Fibroblast of skin of scalp (primary cell): ENCODE measurements at regions not wholly inside any gene's neighbourhood (a gene's known extent, or its start where the extent isn't known, plus 50 kb on each side); places are given as distances from the start of the nearest gene placed in this dataset.

Experiments
- DNase-seq: peaks from one replicate; pipeline ENCODE4 v3.0.0-alpha.2; 2013

GRCh38 chr4:166366012-166366411 lies 493.0 kb downstream of the TLL1 start:
- no peak for DNase-seq

GRCh38 chr4:166377578-166377977 lies 504.5 kb downstream of the TLL1 start:
- DNase-seq: no peak

GRCh38 chr4:166386491-166387360 lies 513.7 kb downstream of the TLL1 start:
- no peak for DNase-seq

- no peak for DNase-seq
These were observed 518.5 kb downstream of the TLL1 start for GRCh38 chr4:166391501-166391900.

- peak; percentile 19 for DNase-seq
These were observed 526.0 kb downstream of the TLL1 start for GRCh38 chr4:166399021-166399420.

GRCh38 chr4:166400270-166400894 lies 527.3 kb downstream of the TLL1 start:
- no peak for DNase-seq

- DNase-seq: no peak
These were observed 540.3 kb downstream of the TLL1 start for GRCh38 chr4:166413356-166413755.

- DNase-seq: peak; percentile 18
These were observed 541.4 kb downstream of the TLL1 start for GRCh38 chr4:166414431-166414830.

GRCh38 chr4:166415749-166416148 lies 542.7 kb downstream of the TLL1 start:
- no peak for DNase-seq

GRCh38 chr4:166421556-166422156 lies 548.6 kb downstream of the TLL1 start:
- DNase-seq: peak; percentile 90

GRCh38 chr4:166422475-166422874 lies 549.4 kb downstream of the TLL1 start:
- peak; percentile 90 for DNase-seq

GRCh38 chr4:166426300-166426863 lies 553.3 kb downstream of the TLL1 start:
- no peak for DNase-seq

GRCh38 chr4:166432125-166432524 lies 559.1 kb downstream of the TLL1 start:
- no peak for DNase-seq

- DNase-seq: peak; percentile 21
These were observed 559.8 kb downstream of the TLL1 start for GRCh38 chr4:166432842-166433241.

- DNase-seq: peak; percentile 92
These were observed 562.4 kb downstream of the TLL1 start for GRCh38 chr4:166435449-166435848.

GRCh38 chr4:166458756-166459155 lies 585.7 kb downstream of the TLL1 start:
- peak; percentile 42 for DNase-seq

- no peak for DNase-seq
These were observed 586.6 kb downstream of the TLL1 start for GRCh38 chr4:166459621-166460020.

- peak; percentile 39 for DNase-seq
These were observed 587.9 kb downstream of the TLL1 start for GRCh38 chr4:166460769-166461550.

- DNase-seq: no peak
These were observed 608.0 kb downstream of the TLL1 start for GRCh38 chr4:166481055-166481454.

GRCh38 chr4:166481739-166482138 lies 608.7 kb downstream of the TLL1 start:
- no peak for DNase-seq

GRCh38 chr4:166482758-166483157 lies 609.7 kb downstream of the TLL1 start:
- no peak for DNase-seq

GRCh38 chr4:166491635-166492034 lies 618.6 kb downstream of the TLL1 start:
- no peak for DNase-seq
